K562 (cell line): ENCODE measurements at regions not wholly inside any gene's neighbourhood (a gene's known extent, or its start where the extent isn't known, plus 50 kb on each side); places are given as distances from the start of the nearest gene placed in this dataset.
"Not testable (repeated sequence)": the region's sequence is repeated elsewhere in the genome, so short reads cannot be mapped to it uniquely, and the experiment has no call there.

Experiments used
- ATAC-seq: fragments of 200-7000 bp; cut with Tn5 transposase; 3 replicates; pipeline ENCODE4 v1.9.1; 2020; ENCODE audit warnings: moderate library complexity
- BruUV-seq: library from RNA; stranded (reverse); fragments of 400-500 nt; replicated peaks from 2 replicates; lab custom pipeline; 2021; lab: Mats Ljungman, UMichigan
- CTCF ChIA-PET: fragments of 300-600 bp; formaldehyde crosslinking; extraction: SDS; loops from one replicate; lab custom pipeline; 2021; ENCODE audit warnings: low intra/inter-chr PET ratio; lab: Yijun Ruan, JAX
- POLR2A ChIA-PET: fragments of 300-600, 350-650 bp; sonication (Branson Sonifier 250); formaldehyde crosslinking; extraction: SDS; loops from one replicate; lab custom pipeline; 2021; ENCODE audit warnings: antibody characterized with exemption, inconsistent platforms; lab: Yijun Ruan, JAX
- DNase-seq, 4 experiments: peaks; one replicate each; pipeline versions ENCODE4 v3.0.0 to v3.0.0-alpha.2; 2011 to 2018; ENCODE audit warnings: low spot score in 3 of 4, mixed read lengths in 3 of 4; ENCODE audit errors: extremely low read depth in 1 of 4
- FAIRE-seq: peaks from 2 replicates; lab custom pipeline; 2011; peaks lifted over from hg19 to GRCh38; lab: Jason Lieb, UNC
- H2AFZ ChIP-seq: 2 replicates; pipeline ENCODE4 v1.6.0; 2011; ENCODE audit warnings: low read depth, low read length, control low read depth, inconsistent platforms
- H3K27ac ChIP-seq: fragments of 200-600 bp; 3 replicates; pipeline ENCODE4 v1.8.0; 2011; ENCODE audit warnings: low read depth, mild to moderate bottlenecking, control low read depth, inconsistent platforms, low read length, moderate library complexity, mixed read lengths; ENCODE audit errors: extremely low read depth
- H3K27me3 ChIP-seq, 2 experiments: fragments of 300-600 bp in 1 of 2; 2 replicates in 1 of 2; 3 replicates in 1 of 2; pipeline versions ENCODE4 v1.6.0 to v1.8.0; 2011; ENCODE audit warnings: inconsistent platforms in 2 of 2, low read length in 2 of 2, mild to moderate bottlenecking in 1 of 2, mixed read lengths in 1 of 2, moderate library complexity in 1 of 2; ENCODE audit not compliant: control insufficient read depth in 2 of 2, insufficient read depth in 2 of 2
- H3K36me3 ChIP-seq: fragments of 300-600 bp; 3 replicates; pipeline ENCODE4 v1.8.0; 2011; ENCODE audit warnings: mild to moderate bottlenecking, low read length, inconsistent platforms; ENCODE audit not compliant: control insufficient read depth, insufficient read depth
- H3K4me1 ChIP-seq, 2 experiments: fragments of 200-600 bp in 1 of 2; replicated peaks in 1 of 2; 2 replicates in 1 of 2; 3 replicates in 1 of 2; pipeline versions ENCODE4 v1.5.1 to v1.8.0; 2011; ENCODE audit warnings: inconsistent platforms in 2 of 2, low read length in 2 of 2, mild to moderate bottlenecking in 1 of 2, mixed read lengths in 1 of 2, moderate library complexity in 1 of 2; ENCODE audit not compliant: control insufficient read depth in 2 of 2, insufficient read depth in 2 of 2
- H3K4me2 ChIP-seq: 2 replicates; pipeline ENCODE4 v1.6.1; 2011; ENCODE audit warnings: low read length, control low read depth, inconsistent platforms, mixed read lengths; ENCODE audit not compliant: insufficient read depth
- H3K4me3 ChIP-seq: fragments of 200-600 bp; sonication (generic), shearing (Covaris generic); 2 replicates; pipeline ENCODE4 v1.5.1; 2016; ENCODE audit warnings: control low read depth, inconsistent platforms
- H3K79me2 ChIP-seq: fragments of 200-600 bp; 3 replicates; pipeline ENCODE4 v1.8.0; 2011; ENCODE audit warnings: low read length, inconsistent platforms; ENCODE audit not compliant: control insufficient read depth, insufficient read depth
- H3K9ac ChIP-seq, 2 experiments: 2 replicates each; pipeline versions ENCODE4 v1.6.0 to v1.6.1; 2011; ENCODE audit warnings: low read depth in 2 of 2, low read length in 2 of 2, control low read depth in 1 of 2, inconsistent platforms in 1 of 2, mild to moderate bottlenecking in 1 of 2, mixed read lengths in 1 of 2; ENCODE audit not compliant: insufficient read depth in 1 of 2
- H3K9me1 ChIP-seq: one replicate; pipeline ENCODE4 v1.6.0; 2011; ENCODE audit warnings: inconsistent platforms, mild to moderate bottlenecking, low read length, moderate library complexity; ENCODE audit not compliant: control insufficient read depth, insufficient read depth
- H3K9me3 ChIP-seq: replicated peaks from 2 replicates; pipeline ENCODE4 v1.5.1; 2011; ENCODE audit warnings: low read depth, low read length, inconsistent platforms; ENCODE audit not compliant: control insufficient read depth, insufficient read depth
- H4K20me1 ChIP-seq: replicated peaks from 2 replicates; pipeline ENCODE4 v1.6.1; 2011; ENCODE audit warnings: low read length, inconsistent platforms, mixed read lengths; ENCODE audit not compliant: control insufficient read depth, insufficient read depth
- CBFA2T2 ChIP-seq: fragments of 450-650 bp; conservative IDR thresholded peaks from 2 replicates; pipeline ENCODE4 v1.6.1; 2017; ENCODE audit warnings: mild to moderate bottlenecking
- NFE2L1 ChIP-seq: fragments of 450-650 bp; IDR thresholded peaks from 2 replicates; pipeline ENCODE4 v1.6.1; 2016; ENCODE audit warnings: missing genetic modification characterization, low read depth, mild to moderate bottlenecking, missing compliant biosample characterization, moderate library complexity, borderline replicate concordance
- WGBS: fragments of 100-300 bp; shearing (Covaris generic); methylation state at CpG from one replicate; pipeline ENCODE4 v1.1.6; 2016; ENCODE audit warnings: low coverage, mixed read lengths; ENCODE audit not compliant: insufficient coverage; ENCODE audit errors: missing lambda C conversion rate; 5-methylcytosine and 5-hydroxymethylcytosine counted together
- in situ Hi-C: fragments of 300-500 bp; cut with MboI; formaldehyde crosslinking; loops from 4 replicates; pipeline ENCODE4 v1.15.0; 2018; ENCODE audit warnings: inconsistent platforms, mixed read lengths
- intact Hi-C: fragments of 100-400 bp; cut with micrococcal nuclease; formaldehyde crosslinking; loops from 2 replicates; pipeline ENCODE4 v1.14.2; 2022

GRCh38 chr4:64682481-64682880 is 273.2 kb upstream of the TECRL start:
- in situ Hi-C loops (no loop called here), intact Hi-C loops (no loop called here)
- BruUV-seq = no TSS peak
- POLR2A ChIA-PET = no interaction called here
- Histone ChIP-seq H3K36me3 (no peaks in the 10 kb centered on the region), H3K4me3 (no peak overlapping the region), H3K9me3 (0 out of 2 replicates have a peak, but pooled peaks cover 1% of the 10 kb centered on the region), H3K9me1 (no peaks in the 10 kb centered on the region), H3K27ac (no peak overlapping the region), H3K4me1 (no peaks in the 10 kb centered on the region), H3K4me2 (no peak overlapping the region), H3K9ac (no peak overlapping the region), H4K20me1 (no peaks in the 10 kb centered on the region), H3K79me2 (no peaks in the 10 kb centered on the region), H2AFZ (no peak overlapping the region), H3K27me3 (no peaks in the 10 kb centered on the region)
- CTCF ChIA-PET = no interaction called here
- DNase-seq (no peak), FAIRE-seq (no peak), ATAC-seq (no peak)
- TF ChIP-seq NFE2L1 (tag) (no peak), CBFA2T2 (no peak)
- WGBS = 0% methylated on average over 4 of the region's 4 CpGs

DNA sequence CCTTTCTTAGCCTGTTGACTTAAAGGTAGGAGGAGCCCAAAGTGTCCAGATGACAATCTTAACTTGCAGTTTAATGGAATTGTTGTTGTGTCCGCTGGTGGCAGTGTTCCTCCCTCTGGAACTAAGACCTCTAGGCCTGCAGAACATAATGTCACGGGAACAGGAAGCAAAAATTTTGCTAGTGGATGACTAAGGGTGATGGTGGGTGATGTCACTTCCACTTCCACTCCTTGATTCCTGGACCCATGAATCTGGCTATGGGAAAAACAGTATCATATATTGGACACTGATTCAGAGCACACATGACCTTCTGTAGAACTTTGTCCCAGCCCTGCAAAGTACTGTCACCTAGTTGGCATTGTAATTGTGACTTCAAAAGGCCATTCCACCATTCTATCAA is 263.9 kb upstream of the TECRL start:
- FAIRE-seq, intact Hi-C loops, H3K9me3 ChIP-seq, H2AFZ ChIP-seq, H3K4me1 ChIP-seq, H3K4me2 ChIP-seq, CTCF ChIA-PET, BruUV-seq, H3K27ac ChIP-seq, in situ Hi-C loops, DNase-seq, H3K27me3 ChIP-seq, H4K20me1 ChIP-seq, H3K36me3 ChIP-seq, H3K79me2 ChIP-seq, H3K9me1 ChIP-seq, H3K9ac ChIP-seq, ATAC-seq, POLR2A ChIA-PET, H3K4me3 ChIP-seq: not testable (repeated sequence)
- 0% methylated on average over 2 of the region's 2 CpGs for WGBS
